Type B pancreatic cell (in vitro differentiated cells): ENCODE measurements at regions not wholly inside any gene's neighbourhood (a gene's known extent, or its start where the extent isn't known, plus 50 kb on each side); places are given as distances from the start of the nearest gene placed in this dataset.

ENCODE experiments used
- DNase-seq: peaks from one replicate; pipeline ENCODE4 v3.0.0; 2021; ENCODE audit warnings: mixed read lengths; ENCODE audit not compliant: unreplicated experiment; ENCODE audit errors: extremely low spot score
- H3K27ac Mint-ChIP-seq: 2 replicates; pipeline ENCODE4 v1.8.0; 2021; ENCODE audit warnings: mild to moderate bottlenecking, mixed read lengths
- H3K27me3 Mint-ChIP-seq: 2 replicates; pipeline ENCODE4 v1.8.0; 2021; ENCODE audit warnings: mixed read lengths
- H3K36me3 Mint-ChIP-seq: 2 replicates; pipeline ENCODE4 v1.8.0; 2021; ENCODE audit warnings: mixed read lengths
- H3K4me1 Mint-ChIP-seq: one replicate; pipeline ENCODE4 v1.8.0; 2021; ENCODE audit warnings: mixed read lengths; ENCODE audit not compliant: unreplicated experiment
- H3K4me3 Mint-ChIP-seq: 2 replicates; pipeline ENCODE4 v1.8.0; 2021; ENCODE audit warnings: mild to moderate bottlenecking, mixed read lengths
- H3K9me3 Mint-ChIP-seq: 2 replicates; pipeline ENCODE4 v1.8.0; 2021; ENCODE audit warnings: mixed read lengths
- TF ChIP-seq, protein P1 (sequence below): fragments of 200-600 bp; sonication (generic); conservative IDR thresholded peaks from 2 replicates; pipeline ENCODE4 v1.5.0; 2021; ENCODE audit warnings: antibody characterized with exemption, mild to moderate bottlenecking

DNA sequence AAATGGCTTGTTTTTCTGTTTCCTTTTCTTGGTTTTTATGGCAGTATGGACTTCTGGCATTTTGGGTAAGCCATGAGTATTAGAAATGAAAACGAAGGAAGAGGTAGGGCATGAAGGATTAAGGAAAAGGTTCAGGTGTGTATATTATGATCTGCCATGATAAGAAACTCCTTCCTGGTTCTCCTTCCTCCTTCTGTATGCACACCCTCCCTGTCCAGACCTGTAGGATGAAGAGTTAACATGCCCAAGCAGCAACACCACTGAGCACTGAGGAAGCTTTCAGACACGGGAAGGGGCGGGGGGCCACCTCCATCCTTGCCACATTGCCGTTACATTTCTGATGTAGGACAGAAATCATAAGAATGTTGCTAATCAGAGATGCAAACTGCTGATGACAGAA, 361.0 kb upstream of the ZMIZ1 start:
- Mint-ChIP-seq H3K36me3 (no peaks in the 10 kb centered on the region), H3K4me1 (peaks cover 27% of the 10 kb centered on the region), H3K27me3 (no peaks in the 10 kb centered on the region), H3K9me3 (peaks cover 8% of the 10 kb centered on the region), H3K4me3 (no peak overlapping the region), H3K27ac (no peak overlapping the region)
- DNase-seq, result no peak
- TF ChIP-seq, protein P1, sequence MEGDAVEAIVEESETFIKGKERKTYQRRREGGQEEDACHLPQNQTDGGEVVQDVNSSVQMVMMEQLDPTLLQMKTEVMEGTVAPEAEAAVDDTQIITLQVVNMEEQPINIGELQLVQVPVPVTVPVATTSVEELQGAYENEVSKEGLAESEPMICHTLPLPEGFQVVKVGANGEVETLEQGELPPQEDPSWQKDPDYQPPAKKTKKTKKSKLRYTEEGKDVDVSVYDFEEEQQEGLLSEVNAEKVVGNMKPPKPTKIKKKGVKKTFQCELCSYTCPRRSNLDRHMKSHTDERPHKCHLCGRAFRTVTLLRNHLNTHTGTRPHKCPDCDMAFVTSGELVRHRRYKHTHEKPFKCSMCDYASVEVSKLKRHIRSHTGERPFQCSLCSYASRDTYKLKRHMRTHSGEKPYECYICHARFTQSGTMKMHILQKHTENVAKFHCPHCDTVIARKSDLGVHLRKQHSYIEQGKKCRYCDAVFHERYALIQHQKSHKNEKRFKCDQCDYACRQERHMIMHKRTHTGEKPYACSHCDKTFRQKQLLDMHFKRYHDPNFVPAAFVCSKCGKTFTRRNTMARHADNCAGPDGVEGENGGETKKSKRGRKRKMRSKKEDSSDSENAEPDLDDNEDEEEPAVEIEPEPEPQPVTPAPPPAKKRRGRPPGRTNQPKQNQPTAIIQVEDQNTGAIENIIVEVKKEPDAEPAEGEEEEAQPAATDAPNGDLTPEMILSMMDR, result no peak

- Mint-ChIP-seq H3K36me3 (no peaks in the 10 kb centered on the region), H3K4me1 (peaks cover 11% of the 10 kb centered on the region), H3K27ac (no peak overlapping the region), H3K9me3 (peaks cover 8% of the 10 kb centered on the region), H3K27me3 (no peaks in the 10 kb centered on the region), H3K4me3 (no peak overlapping the region)
- DNase-seq, result no peak
- TF ChIP-seq, protein P1, result no peak
Measured at GRCh38 chr10:78712147-78712546, 356.6 kb upstream of the ZMIZ1 start.

GRCh38 chr10:78713659-78714058, 355.1 kb upstream of the ZMIZ1 start:
- TF ChIP-seq, protein P1, result no peak
- Mint-ChIP-seq H3K27me3 (no peaks in the 10 kb centered on the region), H3K4me1 (peaks cover 6% of the 10 kb centered on the region), H3K9me3 (peaks cover 8% of the 10 kb centered on the region), H3K27ac (no peak overlapping the region), H3K4me3 (no peak overlapping the region), H3K36me3 (no peaks in the 10 kb centered on the region)
- no peak for DNase-seq

- H3K9me3 Mint-ChIP-seq, result peaks cover 8% of the 10 kb centered on the region
- DNase-seq, result no peak
- TF ChIP-seq, protein P1, result no peak
- H3K4me3 Mint-ChIP-seq, result no peak overlapping the region
- no peak overlapping the region for H3K27ac Mint-ChIP-seq
- H3K36me3 Mint-ChIP-seq, result no peaks in the 10 kb centered on the region
- H3K4me1 Mint-ChIP-seq, result peaks cover 6% of the 10 kb centered on the region
- H3K27me3 Mint-ChIP-seq, result no peaks in the 10 kb centered on the region
Measured at GRCh38 chr10:78714225-78714624, 354.5 kb upstream of the ZMIZ1 start.

GRCh38 chr10:78715435-78715834, 353.3 kb upstream of the ZMIZ1 start:
- H3K4me1 Mint-ChIP-seq, result peaks cover 6% of the 10 kb centered on the region
- H3K27ac Mint-ChIP-seq, result no peak overlapping the region
- no peaks in the 10 kb centered on the region for H3K36me3 Mint-ChIP-seq
- peaks cover 1% of the 10 kb centered on the region for H3K27me3 Mint-ChIP-seq
- DNase-seq, result no peak
- peaks cover 8% of the 10 kb centered on the region for H3K9me3 Mint-ChIP-seq
- H3K4me3 Mint-ChIP-seq, result no peak overlapping the region
- TF ChIP-seq, protein P1, result no peak

- Mint-ChIP-seq H3K36me3 (no peaks in the 10 kb centered on the region), H3K4me3 (no peak overlapping the region), H3K27me3 (peaks cover 3% of the 10 kb centered on the region), H3K4me1 (peaks cover 6% of the 10 kb centered on the region), H3K27ac (no peak overlapping the region), H3K9me3 (peaks cover 6% of the 10 kb centered on the region)
- no peak for DNase-seq
- TF ChIP-seq, protein P1, result no peak
Measured at GRCh38 chr10:78716043-78716660, 352.6 kb upstream of the ZMIZ1 start.
